ENCODE measurements at regions not wholly inside any gene's neighbourhood (a gene's known extent, or its start where the extent isn't known, plus 50 kb on each side); places are given as distances from the start of the nearest gene placed in this dataset.

DNA sequence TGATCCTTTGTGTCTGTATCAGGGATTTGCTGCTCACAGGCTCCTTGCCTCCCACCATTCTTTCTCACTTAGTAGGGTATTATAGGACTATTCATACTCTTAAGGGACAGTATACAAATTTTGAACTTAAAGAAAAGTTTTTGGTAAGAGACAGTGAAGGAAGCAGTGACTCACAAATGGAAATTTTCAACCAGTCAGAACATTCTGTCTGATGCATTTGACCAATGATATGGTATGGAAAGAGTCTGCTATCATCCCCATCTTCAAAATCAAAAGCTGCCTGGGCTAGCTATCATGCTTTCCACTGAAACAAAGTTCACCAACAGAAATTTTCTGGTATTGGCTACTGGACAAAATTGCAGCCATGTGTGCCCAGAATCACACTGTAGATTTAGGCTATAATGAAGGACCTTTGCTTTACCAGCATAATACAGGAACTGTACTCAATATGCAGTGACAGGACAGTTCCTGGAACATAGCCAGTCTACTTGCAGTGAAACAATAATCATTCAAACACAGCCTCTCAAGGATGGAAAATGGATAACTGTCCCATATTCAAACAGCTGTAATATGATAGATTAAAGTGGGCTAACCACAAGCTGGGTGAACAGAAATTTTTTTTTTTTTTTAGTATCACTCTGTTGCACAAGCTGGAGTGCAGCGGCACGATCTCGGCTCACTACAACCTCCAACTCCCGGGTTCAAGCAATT is 109.0 kb upstream of the ACSL4 start:
- no peak for TF ChIP-seq EZH2 (IDR thresholded peaks at IDR 0.05; ENCODE audit: insufficient read depth, low read length)
- TF ChIP-seq, protein P1, sequence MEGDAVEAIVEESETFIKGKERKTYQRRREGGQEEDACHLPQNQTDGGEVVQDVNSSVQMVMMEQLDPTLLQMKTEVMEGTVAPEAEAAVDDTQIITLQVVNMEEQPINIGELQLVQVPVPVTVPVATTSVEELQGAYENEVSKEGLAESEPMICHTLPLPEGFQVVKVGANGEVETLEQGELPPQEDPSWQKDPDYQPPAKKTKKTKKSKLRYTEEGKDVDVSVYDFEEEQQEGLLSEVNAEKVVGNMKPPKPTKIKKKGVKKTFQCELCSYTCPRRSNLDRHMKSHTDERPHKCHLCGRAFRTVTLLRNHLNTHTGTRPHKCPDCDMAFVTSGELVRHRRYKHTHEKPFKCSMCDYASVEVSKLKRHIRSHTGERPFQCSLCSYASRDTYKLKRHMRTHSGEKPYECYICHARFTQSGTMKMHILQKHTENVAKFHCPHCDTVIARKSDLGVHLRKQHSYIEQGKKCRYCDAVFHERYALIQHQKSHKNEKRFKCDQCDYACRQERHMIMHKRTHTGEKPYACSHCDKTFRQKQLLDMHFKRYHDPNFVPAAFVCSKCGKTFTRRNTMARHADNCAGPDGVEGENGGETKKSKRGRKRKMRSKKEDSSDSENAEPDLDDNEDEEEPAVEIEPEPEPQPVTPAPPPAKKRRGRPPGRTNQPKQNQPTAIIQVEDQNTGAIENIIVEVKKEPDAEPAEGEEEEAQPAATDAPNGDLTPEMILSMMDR (IDR thresholded peaks at IDR 0.05; ENCODE audit: insufficient read depth, low read depth, low read length): no peak
